ENCODE measurements at regions not wholly inside any gene's neighbourhood (a gene's known extent, or its start where the extent isn't known, plus 50 kb on each side); places are given as distances from the start of the nearest gene placed in this dataset.

DNA sequence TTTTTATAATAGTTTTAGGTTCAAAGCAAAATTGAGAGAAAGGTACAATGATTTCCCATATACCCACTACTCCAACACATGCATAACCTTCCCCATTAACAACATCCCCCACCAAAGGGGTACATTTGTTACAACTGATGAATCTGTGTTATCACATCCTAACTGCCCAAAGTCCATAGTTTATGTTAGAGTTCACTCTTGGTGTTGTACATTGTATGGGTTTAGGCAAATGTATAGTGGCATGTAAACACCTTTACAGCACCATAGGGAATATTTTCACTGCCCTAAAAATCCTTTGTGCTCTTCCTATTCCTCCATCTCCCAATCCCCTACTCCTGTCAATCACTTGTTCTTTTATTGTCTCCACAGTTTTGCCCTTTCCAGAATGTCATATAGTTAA is 471.6 kb downstream of the CPS1 start:
- ATAC-seq (ENCODE audit: low FRiP score in 2 of 2): no peak
- H3K27ac ChIP-seq: no peak overlapping the region
- no peaks in the 10 kb centered on the region for H3K4me1 ChIP-seq
- no peak for DNase-seq
- H3K4me3 ChIP-seq: no peak overlapping the region
- TF ChIP-seq POLR2AphosphoS5 (IDR thresholded peaks at IDR 0.05): no peak
- no peak for TF ChIP-seq POLR2A (IDR thresholded peaks at IDR 0.05)
- no peak for TF ChIP-seq CTCF (IDR thresholded peaks at IDR 0.05)
- TF ChIP-seq EP300 (IDR thresholded peaks at IDR 0.05): no peak
- no peaks in the 10 kb centered on the region for H3K36me3 ChIP-seq
- H3K27me3 ChIP-seq: no peaks in the 10 kb centered on the region
- H3K9me3 ChIP-seq: peaks cover 0 to 23% (median 11%) of the 10 kb centered on the region in 4 donors

GRCh38 chr2:211033765-211034164 is 477.4 kb downstream of the CPS1 start:
- TF ChIP-seq CTCF (IDR thresholded peaks at IDR 0.05) (no peak), POLR2AphosphoS5 (IDR thresholded peaks at IDR 0.05) (no peak), EP300 (IDR thresholded peaks at IDR 0.05) (no peak), POLR2A (IDR thresholded peaks at IDR 0.05) (no peak)
- H3K27ac ChIP-seq: no peak overlapping the region
- H3K4me3 ChIP-seq: no peak overlapping the region
- no peak for ATAC-seq (ENCODE audit: low FRiP score in 2 of 2)
- DNase-seq: no peak
- WGBS, 2 donors: 63 to 71% methylated on average over 2 of the region's 2 CpGs
- no peaks in the 10 kb centered on the region for H3K9me3 ChIP-seq
- no peaks in the 10 kb centered on the region for H3K4me1 ChIP-seq
- no peaks in the 10 kb centered on the region for H3K27me3 ChIP-seq
- H3K36me3 ChIP-seq: no peaks in the 10 kb centered on the region

- H3K9me3 ChIP-seq: no peaks in the 10 kb centered on the region
- no peaks in the 10 kb centered on the region for H3K4me1 ChIP-seq
- no peaks in the 10 kb centered on the region for H3K27me3 ChIP-seq
- ATAC-seq (ENCODE audit: low FRiP score in 2 of 2) (no peak), DNase-seq (no peak)
- no peak overlapping the region for H3K27ac ChIP-seq
- 47 to 59% methylated on average over 4 of the region's 4 CpGs for WGBS, 2 donors
- no peaks in the 10 kb centered on the region for H3K36me3 ChIP-seq
- TF ChIP-seq POLR2A (IDR thresholded peaks at IDR 0.05): no peak
- peak in 3 of 6 experiments; percentile 39 to 52 (median 51) for TF ChIP-seq CTCF (IDR thresholded peaks at IDR 0.05)
- TF ChIP-seq EP300 (IDR thresholded peaks at IDR 0.05): no peak
- H3K4me3 ChIP-seq: no peak overlapping the region
These were observed 479.3 kb downstream of the CPS1 start for GRCh38 chr2:211035548-211036185.

DNA sequence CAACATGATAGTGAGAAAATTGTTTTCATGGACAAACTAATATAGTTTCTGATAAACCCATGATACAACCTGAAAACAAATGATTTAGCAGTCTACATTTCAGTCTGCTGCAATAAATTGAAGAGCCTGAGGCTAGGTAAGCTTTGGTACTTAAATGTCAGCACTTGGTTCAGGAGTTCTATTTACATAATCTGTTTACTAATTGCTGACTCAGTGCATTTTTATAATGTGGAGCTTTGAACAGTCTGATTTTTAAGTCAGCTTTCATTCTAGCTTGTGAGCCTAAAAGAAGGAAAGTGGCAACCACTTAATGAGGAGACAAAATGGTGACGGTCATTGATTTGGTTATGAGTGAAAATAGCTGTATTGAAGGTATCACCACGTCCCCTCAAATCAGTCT is 488.6 kb downstream of the CPS1 start:
- ATAC-seq (ENCODE audit: low FRiP score in 2 of 2): no peak
- Histone ChIP-seq H3K9me3 (no peaks in the 10 kb centered on the region), H3K27ac (no peak overlapping the region), H3K27me3 (no peaks in the 10 kb centered on the region), H3K4me1 (no peaks in the 10 kb centered on the region), H3K4me3 (no peak overlapping the region), H3K36me3 (no peaks in the 10 kb centered on the region)
- DNase-seq: no peak
- TF ChIP-seq CTCF (IDR thresholded peaks at IDR 0.05): no peak
- no peak for TF ChIP-seq POLR2AphosphoS5 (IDR thresholded peaks at IDR 0.05)
- TF ChIP-seq POLR2A (IDR thresholded peaks at IDR 0.05): no peak
- TF ChIP-seq EP300 (IDR thresholded peaks at IDR 0.05): no peak
- 88% methylated on average over 2 of the region's 2 CpGs for WGBS, 2 donors

GRCh38 chr2:211049321-211050018 is 493.1 kb downstream of the CPS1 start:
- WGBS, 2 donors: 86 to 88% methylated on average over 4 of the region's 4 CpGs
- no peak for DNase-seq
- Histone ChIP-seq H3K27ac (no peak overlapping the region), H3K27me3 (no peaks in the 10 kb centered on the region), H3K9me3 (no peaks in the 10 kb centered on the region), H3K36me3 (no peaks in the 10 kb centered on the region), H3K4me3 (no peak overlapping the region), H3K4me1 (no peaks in the 10 kb centered on the region)
- no peak for ATAC-seq (ENCODE audit: low FRiP score in 2 of 2)
- no peak for TF ChIP-seq CTCF (IDR thresholded peaks at IDR 0.05)
- TF ChIP-seq POLR2A (IDR thresholded peaks at IDR 0.05): no peak
- no peak for TF ChIP-seq EP300 (IDR thresholded peaks at IDR 0.05)
- TF ChIP-seq POLR2AphosphoS5 (IDR thresholded peaks at IDR 0.05): no peak

Data from upper lobe of left lung (tissue), 6 donors.